NCI-H2196 (cell line): ENCODE measurements at regions not wholly inside any gene's neighbourhood (a gene's known extent, or its start where the extent isn't known, plus 50 kb on each side); places are given as distances from the start of the nearest gene placed in this dataset.
"Not testable (repeated sequence)": the region's sequence is repeated elsewhere in the genome, so short reads cannot be mapped to it uniquely, and the experiment has no call there.

Experiments
- DNase-seq: peaks from one replicate; lab custom pipeline; 2025; ENCODE audit not compliant: unreplicated experiment; lab: John Stamatoyannopoulos, UW

- no peak for DNase-seq
Observed at GRCh38 chrX:34576864-34577263, 80.2 kb downstream of the TMEM47 start.

GRCh38 chrX:34565981-34566380 is 91.1 kb downstream of the TMEM47 start:
- DNase-seq = no peak

- no peak for DNase-seq
Observed at GRCh38 chrX:34563804-34564203, 93.3 kb downstream of the TMEM47 start.

GRCh38 chrX:34563061-34563460 is 94.0 kb downstream of the TMEM47 start:
- no peak for DNase-seq

- DNase-seq = no peak
Observed at GRCh38 chrX:34562006-34562405, 95.1 kb downstream of the TMEM47 start.

GRCh38 chrX:34560180-34560579 is 96.9 kb downstream of the TMEM47 start:
- DNase-seq = no peak

- DNase-seq = no peak
Observed at GRCh38 chrX:34559325-34559724, 97.8 kb downstream of the TMEM47 start.

GRCh38 chrX:34557733-34558132 is 99.4 kb downstream of the TMEM47 start:
- DNase-seq = no peak

GRCh38 chrX:34555481-34555880 is 101.6 kb downstream of the TMEM47 start:
- DNase-seq = no peak

GRCh38 chrX:34546366-34546765 is 110.7 kb downstream of the TMEM47 start:
- no peak for DNase-seq

- DNase-seq = no peak
Observed at GRCh38 chrX:34528081-34528480, 129.0 kb downstream of the TMEM47 start.

- DNase-seq = no peak
Observed at GRCh38 chrX:34521563-34521962, 135.5 kb downstream of the TMEM47 start.

- no peak for DNase-seq
Observed at GRCh38 chrX:34509394-34509793, 147.7 kb downstream of the TMEM47 start.

GRCh38 chrX:34503119-34503518 is 154.0 kb downstream of the TMEM47 start:
- no peak for DNase-seq

- no peak for DNase-seq
Observed at GRCh38 chrX:34493086-34493485, 164.0 kb downstream of the TMEM47 start.

- no peak for DNase-seq
Observed at GRCh38 chrX:34491126-34491525, 166.0 kb downstream of the TMEM47 start.

GRCh38 chrX:34487364-34487763 is 169.7 kb downstream of the TMEM47 start:
- DNase-seq = no peak

- no peak for DNase-seq
Observed at GRCh38 chrX:34483980-34484379, 173.1 kb downstream of the TMEM47 start.

- no peak for DNase-seq
Observed at GRCh38 chrX:34470507-34470906, 186.6 kb downstream of the TMEM47 start.

GRCh38 chrX:34467437-34467836 is 189.6 kb downstream of the TMEM47 start:
- DNase-seq = no peak

- DNase-seq = not testable (repeated sequence)
Observed at GRCh38 chrX:34463220-34463619, 193.9 kb downstream of the TMEM47 start.

GRCh38 chrX:34457850-34458249 is 199.2 kb downstream of the TMEM47 start:
- DNase-seq = not testable (repeated sequence)

GRCh38 chrX:34437586-34437985 is 219.5 kb downstream of the TMEM47 start:
- no peak for DNase-seq

- DNase-seq = no peak
Observed at GRCh38 chrX:34426334-34426733, 230.8 kb downstream of the TMEM47 start.
